CD4-positive, alpha-beta T cell treated with Interleukin-17A for 1 hour (primary cell): ENCODE measurements at regions not wholly inside any gene's neighbourhood (a gene's known extent, or its start where the extent isn't known, plus 50 kb on each side); places are given as distances from the start of the nearest gene placed in this dataset.
A peak's percentile ranks its signal among the peaks of the same experiment; 100 is the strongest.
"Not testable (repeated sequence)": the region's sequence is repeated elsewhere in the genome, so short reads cannot be mapped to it uniquely, and the experiment has no call there.

Experiments
- DNase-seq: peaks from one replicate; pipeline ENCODE4 v3.0.0-alpha.2; 2020

- DNase-seq = no peak
Observed at GRCh38 chr5:159799701-159800100, 116.6 kb upstream of the ADRA1B start.

GRCh38 chr5:159800131-159800840 is 116.0 kb upstream of the ADRA1B start:
- no peak for DNase-seq

GRCh38 chr5:159801303-159801702 is 115.0 kb upstream of the ADRA1B start:
- DNase-seq = no peak

- no peak for DNase-seq
Observed at GRCh38 chr5:159802661-159803060, 113.6 kb upstream of the ADRA1B start.

GRCh38 chr5:159804121-159804520 is 112.2 kb upstream of the ADRA1B start:
- no peak for DNase-seq

GRCh38 chr5:159805021-159805420 is 111.3 kb upstream of the ADRA1B start:
- DNase-seq = peak; percentile 9

- not testable (repeated sequence) for DNase-seq
Observed at GRCh38 chr5:159807135-159807534, 109.1 kb upstream of the ADRA1B start.

GRCh38 chr5:159807586-159807985 is 108.7 kb upstream of the ADRA1B start:
- DNase-seq = no peak

GRCh38 chr5:159811712-159812111 is 104.6 kb upstream of the ADRA1B start:
- DNase-seq = no peak

- DNase-seq = not testable (repeated sequence)
Observed at GRCh38 chr5:159812759-159813158, 103.5 kb upstream of the ADRA1B start.

GRCh38 chr5:159814222-159814621 is 102.1 kb upstream of the ADRA1B start:
- DNase-seq = no peak

- DNase-seq = no peak
Observed at GRCh38 chr5:159814805-159815585, 101.3 kb upstream of the ADRA1B start.

- no peak for DNase-seq
Observed at GRCh38 chr5:159817262-159818029, 98.8 kb upstream of the ADRA1B start.

GRCh38 chr5:159819591-159820411 is 96.5 kb upstream of the ADRA1B start:
- DNase-seq = no peak

- no peak for DNase-seq
Observed at GRCh38 chr5:159820692-159821091, 95.6 kb upstream of the ADRA1B start.

- no peak for DNase-seq
Observed at GRCh38 chr5:159821461-159821940, 94.8 kb upstream of the ADRA1B start.

GRCh38 chr5:159824188-159825161 is 91.8 kb upstream of the ADRA1B start:
- no peak for DNase-seq

- no peak for DNase-seq
Observed at GRCh38 chr5:159825551-159826051, 90.7 kb upstream of the ADRA1B start.

GRCh38 chr5:159826351-159827214 is 89.7 kb upstream of the ADRA1B start:
- DNase-seq = no peak

- no peak for DNase-seq
Observed at GRCh38 chr5:159827861-159828260, 88.4 kb upstream of the ADRA1B start.
